ENCODE measurements at regions not wholly inside any gene's neighbourhood (a gene's known extent, or its start where the extent isn't known, plus 50 kb on each side); places are given as distances from the start of the nearest gene placed in this dataset.

- DNase-seq: no peak
Measured at GRCh38 chr20:39338469-39339376, 376.6 kb downstream of the DHX35 start.

DNA sequence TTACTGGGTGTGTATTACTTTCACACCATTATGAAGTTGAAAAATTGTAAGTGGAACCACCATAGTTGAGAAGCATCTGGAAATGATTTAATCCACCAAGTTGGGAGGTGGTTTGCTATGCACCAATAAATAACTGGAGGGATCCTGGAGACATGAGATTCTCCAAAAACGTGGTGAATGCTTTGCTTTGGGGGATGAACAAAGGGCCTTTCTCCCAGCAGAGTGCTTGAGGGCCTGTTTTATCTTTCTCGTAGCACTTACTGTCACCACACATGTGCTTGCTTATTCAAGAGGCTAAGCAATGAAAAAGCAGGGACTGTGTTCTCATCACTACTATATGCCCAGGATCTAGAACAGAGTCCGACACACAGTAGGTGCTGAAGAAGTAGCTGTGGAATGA, 371.1 kb downstream of the DHX35 start:
- DNase-seq: no peak

DNA sequence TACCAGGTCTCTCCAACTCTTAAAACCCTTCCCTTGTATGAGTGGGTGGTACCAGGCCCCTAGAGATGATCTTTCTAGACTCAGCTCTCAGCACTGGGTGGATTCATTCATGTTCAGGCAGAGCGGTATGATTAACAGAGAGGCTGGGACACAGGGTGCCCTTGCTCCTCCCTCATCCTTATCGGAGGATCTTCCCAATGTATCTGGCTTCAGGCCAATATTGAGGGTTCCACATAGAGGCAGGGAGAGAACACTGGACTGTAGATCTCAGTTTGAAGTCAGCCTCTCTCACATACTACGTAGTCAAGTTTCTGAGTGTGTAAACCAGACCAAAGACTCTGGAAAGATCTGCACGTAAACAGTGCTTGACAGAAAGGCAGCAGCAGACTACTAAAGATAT, 366.2 kb downstream of the DHX35 start:
- no peak for DNase-seq

GRCh38 chr20:39326050-39326449, 363.9 kb downstream of the DHX35 start:
- DNase-seq: no peak

DNA sequence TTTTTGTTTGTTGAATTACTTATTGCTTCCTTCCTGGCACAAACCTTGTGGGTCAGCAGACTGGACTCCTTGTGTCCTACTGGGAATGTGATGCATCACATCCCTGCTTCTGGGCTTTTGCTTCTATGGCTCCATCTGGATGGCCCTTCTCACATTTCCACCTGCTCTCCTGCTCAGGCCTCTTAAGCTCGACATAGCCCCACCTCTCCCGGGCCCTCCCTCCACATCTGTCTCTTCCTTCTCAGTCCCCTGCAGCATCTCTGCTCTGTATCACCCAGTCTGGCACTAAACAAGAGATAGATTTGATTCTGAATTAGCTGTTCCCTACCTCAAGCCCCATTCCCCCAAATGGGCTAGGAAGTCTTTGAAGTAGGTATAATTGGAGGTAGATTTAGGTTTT, 356.8 kb downstream of the DHX35 start:
- no peak for DNase-seq

DNA sequence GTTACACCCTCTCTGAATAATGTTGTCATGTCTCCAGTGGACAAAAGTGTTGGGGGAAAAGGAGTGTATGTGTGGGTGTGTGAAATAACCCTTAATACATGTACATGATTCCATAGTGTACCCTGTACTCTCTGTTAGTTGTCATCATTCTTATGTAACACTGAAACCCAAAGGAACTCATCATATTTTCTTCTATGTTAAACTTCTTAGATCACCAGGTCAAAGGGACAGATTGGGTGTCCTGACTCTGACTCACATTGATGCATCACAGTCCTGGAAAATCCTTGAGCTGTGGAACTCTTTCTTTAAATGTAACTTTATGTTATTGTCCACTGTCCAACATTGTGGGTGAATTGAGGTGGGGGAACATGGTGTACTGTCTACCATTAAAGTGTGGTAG, 350.5 kb downstream of the DHX35 start:
- no peak for DNase-seq

DNA sequence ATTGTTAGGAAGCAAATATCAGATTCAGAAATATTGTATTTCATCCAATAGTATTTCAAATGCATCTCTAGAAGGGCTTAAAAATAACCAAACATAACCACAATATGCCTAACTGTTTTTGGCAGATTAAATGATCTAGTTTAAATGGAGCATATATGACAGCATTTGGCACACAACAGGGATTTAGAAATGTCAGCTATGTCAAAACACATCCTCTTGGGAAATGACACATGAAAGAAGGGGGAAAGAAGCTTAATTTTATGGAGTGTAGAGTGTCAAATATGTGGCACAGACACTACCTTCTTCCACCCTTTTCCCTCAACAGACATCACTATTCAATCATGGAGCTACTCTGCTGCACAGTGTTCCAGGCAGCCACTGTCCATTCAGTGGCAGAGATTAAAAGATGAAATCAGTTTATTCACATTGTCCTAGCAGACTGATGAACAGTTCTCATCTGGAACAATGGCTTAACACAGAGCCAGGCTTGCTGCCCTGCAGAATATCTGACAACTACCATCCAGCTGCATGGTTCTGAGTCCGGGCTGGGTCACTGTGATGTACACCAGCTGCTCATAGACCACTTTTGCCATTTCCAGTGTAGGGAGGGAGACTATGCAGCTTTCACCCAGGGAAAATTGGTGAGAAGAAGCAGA, 349.8 kb downstream of the DHX35 start:
- no peak for DNase-seq

DNA sequence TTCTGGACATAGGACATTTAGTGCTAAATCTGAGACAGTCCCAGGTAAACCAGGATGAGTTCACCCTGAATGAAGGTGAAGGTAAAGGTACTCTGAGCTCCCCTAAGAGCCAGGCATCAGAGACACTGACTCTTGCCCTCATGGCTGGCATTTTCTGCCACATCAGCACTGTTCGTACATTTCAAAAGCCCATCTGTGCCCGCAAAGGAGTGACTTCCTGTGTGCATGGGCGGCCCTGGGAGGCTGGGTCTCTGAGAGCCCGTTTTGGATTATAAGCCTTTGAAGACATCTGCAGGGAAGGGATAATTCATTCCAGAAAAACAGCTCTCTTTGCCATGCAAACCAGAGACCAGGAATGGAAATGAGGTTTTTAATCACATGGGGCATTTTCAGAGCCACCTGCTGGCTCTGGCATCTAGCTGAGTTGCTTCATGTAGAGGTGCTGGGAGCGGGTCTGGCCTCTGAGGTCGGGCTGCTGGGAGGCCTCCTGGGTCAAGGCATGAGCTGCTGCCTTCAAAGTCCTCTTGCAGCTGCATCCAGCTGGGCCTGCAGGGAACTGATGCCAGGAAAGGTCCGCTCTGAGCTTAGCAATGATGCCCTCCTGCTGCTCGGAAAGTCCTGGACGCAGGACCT, 348.3 kb downstream of the DHX35 start:
- DNase-seq: no peak

DNA sequence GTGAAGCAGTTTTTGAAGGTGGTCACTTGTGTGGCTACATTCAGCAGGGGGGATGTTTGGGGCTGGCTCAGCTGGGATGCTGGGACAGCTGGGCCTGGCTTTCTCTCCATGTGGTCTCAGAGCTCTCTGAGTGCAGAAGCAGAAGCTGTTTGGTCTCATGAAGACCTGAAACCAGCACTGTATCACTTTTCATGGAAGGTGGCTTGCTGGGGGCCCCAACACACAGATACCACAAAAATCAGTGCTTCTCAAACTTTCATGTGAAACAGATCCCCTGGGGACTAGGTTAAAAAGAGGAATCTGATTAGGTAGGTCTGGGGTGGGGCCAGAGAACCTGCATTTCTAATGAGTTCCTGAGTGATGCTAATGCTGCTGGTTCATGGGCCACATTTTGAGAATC, 347.3 kb downstream of the DHX35 start:
- no peak for DNase-seq

GRCh38 chr20:39302312-39302711, 340.2 kb downstream of the DHX35 start:
- no peak for DNase-seq

- no peak for DNase-seq
Measured at GRCh38 chr20:39299783-39300182, 337.6 kb downstream of the DHX35 start.

GRCh38 chr20:39298571-39299506, 336.7 kb downstream of the DHX35 start:
- no peak for DNase-seq

DNA sequence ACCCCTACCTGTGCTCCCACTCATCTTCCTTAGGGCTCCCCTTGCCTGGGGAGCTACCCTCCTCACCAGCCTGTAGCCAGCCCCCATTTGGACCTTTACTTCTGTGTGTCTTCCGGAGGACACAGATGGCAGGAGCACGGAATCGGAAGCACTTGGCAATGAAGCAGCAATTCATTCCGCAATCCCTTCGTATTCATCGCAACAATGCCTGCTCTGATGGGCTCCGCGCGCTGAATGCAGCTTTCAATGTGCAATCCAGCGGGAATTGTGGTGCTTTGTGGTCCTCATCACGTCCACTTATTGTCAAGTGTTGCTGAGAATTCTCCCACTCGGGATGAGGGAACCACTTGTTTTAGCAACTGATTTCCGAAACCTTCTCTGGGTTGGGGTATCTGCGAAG, 336.0 kb downstream of the DHX35 start:
- DNase-seq: no peak

DNA sequence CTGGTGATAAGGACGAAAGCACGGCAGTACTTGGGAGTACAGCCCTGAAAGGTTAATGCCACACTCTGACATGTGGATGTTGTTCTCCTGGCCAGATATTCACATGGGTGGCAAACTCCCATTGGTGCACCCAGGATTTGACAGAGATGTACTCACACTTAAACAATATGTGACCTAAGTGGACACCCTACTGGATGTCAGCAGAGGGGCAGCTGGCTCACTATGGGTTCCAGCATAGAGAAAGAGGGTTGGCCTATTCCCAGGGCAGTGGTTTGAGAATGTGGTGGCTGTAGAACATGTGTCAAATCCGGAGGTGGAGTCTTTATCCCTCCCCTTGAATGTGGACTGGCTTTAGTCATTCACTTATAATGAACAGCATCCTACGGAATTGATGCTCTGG, 333.2 kb downstream of the DHX35 start:
- DNase-seq: no peak

GRCh38 chr20:39294137-39294725, 332.1 kb downstream of the DHX35 start:
- no peak for DNase-seq

GRCh38 chr20:39292193-39292736, 330.1 kb downstream of the DHX35 start:
- DNase-seq: no peak

- DNase-seq: no peak
Measured at GRCh38 chr20:39291301-39291700, 329.2 kb downstream of the DHX35 start.

GRCh38 chr20:39290575-39290974, 328.4 kb downstream of the DHX35 start:
- DNase-seq: no peak

GRCh38 chr20:39289831-39290230, 327.7 kb downstream of the DHX35 start:
- no peak for DNase-seq

GRCh38 chr20:39289316-39289715, 327.2 kb downstream of the DHX35 start:
- no peak for DNase-seq

GRCh38 chr20:39283464-39283863, 321.3 kb downstream of the DHX35 start:
- no peak for DNase-seq

GRCh38 chr20:39282619-39283092, 320.5 kb downstream of the DHX35 start:
- DNase-seq: no peak

All from kidney glomerular epithelial cell (primary cell).